ENCODE measurements at regions not wholly inside any gene's neighbourhood (a gene's known extent, or its start where the extent isn't known, plus 50 kb on each side); places are given as distances from the start of the nearest gene placed in this dataset.
"Not testable (repeated sequence)": the region's sequence is repeated elsewhere in the genome, so short reads cannot be mapped to it uniquely, and the experiment has no call there.

DNA sequence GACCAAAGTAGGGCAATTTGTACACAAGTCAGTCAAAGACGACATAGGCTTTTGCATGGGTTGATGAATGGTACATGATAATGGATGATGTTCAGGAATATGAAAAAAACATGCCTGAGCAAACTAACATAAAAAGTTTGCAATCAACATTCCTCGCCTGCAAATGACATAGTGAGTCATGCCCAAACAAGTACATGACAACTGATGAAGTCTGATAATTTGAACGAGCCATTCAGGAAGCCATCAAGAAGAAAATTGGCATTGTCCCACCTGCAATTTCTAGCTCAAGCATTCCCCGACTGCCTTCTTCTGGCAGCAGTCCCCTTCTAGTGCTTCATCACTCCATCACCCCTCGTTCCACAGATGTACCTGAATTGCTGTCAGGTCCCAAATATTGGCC, 118.4 kb upstream of the NR5A2 start:
- ATAC-seq, result no peak
- H3K4me3 Mint-ChIP-seq, result no peak overlapping the region
- no peaks in the 10 kb centered on the region for H3K36me3 Mint-ChIP-seq (ENCODE audit: low read depth)
- H3K9me3 Mint-ChIP-seq, result no peaks in the 10 kb centered on the region
- H3K27me3 Mint-ChIP-seq, result peaks cover 4% of the 10 kb centered on the region
- no peak for DNase-seq
- no peak overlapping the region for H3K27ac Mint-ChIP-seq
- H3K4me1 Mint-ChIP-seq, result no peaks in the 10 kb centered on the region

DNA sequence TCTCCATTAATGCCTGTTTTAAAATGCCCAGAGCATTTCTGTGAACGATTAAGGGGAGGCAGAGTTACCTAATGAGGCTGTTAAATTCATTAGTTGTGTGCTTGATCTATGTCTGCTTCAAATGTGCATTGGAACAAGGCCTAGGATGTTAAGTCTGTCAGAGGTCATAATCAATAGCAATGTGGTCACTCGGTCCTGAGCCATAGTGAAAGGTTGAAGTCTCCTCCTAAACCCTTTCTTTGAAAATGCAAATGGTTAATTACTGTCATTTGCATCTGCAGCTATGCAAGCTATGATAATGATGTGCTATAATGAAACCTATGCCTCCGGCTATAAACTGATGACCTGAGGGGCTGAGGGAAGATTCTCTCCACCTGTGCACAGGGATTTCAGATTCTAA, 114.2 kb upstream of the NR5A2 start:
- H3K4me1 Mint-ChIP-seq, result no peaks in the 10 kb centered on the region
- H3K36me3 Mint-ChIP-seq (ENCODE audit: low read depth), result no peaks in the 10 kb centered on the region
- no peak for DNase-seq
- H3K4me3 Mint-ChIP-seq, result no peak overlapping the region
- no peak overlapping the region for H3K27ac Mint-ChIP-seq
- H3K27me3 Mint-ChIP-seq, result peaks cover 14% of the 10 kb centered on the region
- no peaks in the 10 kb centered on the region for H3K9me3 Mint-ChIP-seq
- no peak for ATAC-seq

DNA sequence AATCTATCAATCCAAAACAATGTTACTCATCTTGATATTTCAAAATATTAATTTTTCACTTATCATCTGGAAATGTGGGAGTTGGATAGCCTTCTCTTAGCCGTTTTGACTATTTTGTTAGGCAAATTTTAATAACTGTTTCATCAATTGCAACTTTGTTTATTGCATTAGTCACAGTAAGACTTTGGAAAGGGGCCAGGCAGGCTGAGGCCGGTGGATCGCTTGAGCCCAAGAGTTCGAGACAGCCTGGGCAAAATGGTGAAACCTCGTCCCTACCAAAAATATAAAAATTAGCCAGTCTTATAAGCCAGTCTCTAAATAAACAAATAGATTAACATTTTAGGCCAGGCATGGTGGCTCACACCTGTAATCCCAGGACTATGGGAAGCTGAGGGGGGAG, 113.0 kb upstream of the NR5A2 start:
- Mint-ChIP-seq H3K9me3 (no peaks in the 10 kb centered on the region), H3K36me3 (ENCODE audit: low read depth) (no peaks in the 10 kb centered on the region), H3K27ac (no peak overlapping the region), H3K4me1 (no peaks in the 10 kb centered on the region), H3K4me3 (no peak overlapping the region), H3K27me3 (peaks cover 14% of the 10 kb centered on the region)
- DNase-seq (no peak), ATAC-seq (no peak)

DNA sequence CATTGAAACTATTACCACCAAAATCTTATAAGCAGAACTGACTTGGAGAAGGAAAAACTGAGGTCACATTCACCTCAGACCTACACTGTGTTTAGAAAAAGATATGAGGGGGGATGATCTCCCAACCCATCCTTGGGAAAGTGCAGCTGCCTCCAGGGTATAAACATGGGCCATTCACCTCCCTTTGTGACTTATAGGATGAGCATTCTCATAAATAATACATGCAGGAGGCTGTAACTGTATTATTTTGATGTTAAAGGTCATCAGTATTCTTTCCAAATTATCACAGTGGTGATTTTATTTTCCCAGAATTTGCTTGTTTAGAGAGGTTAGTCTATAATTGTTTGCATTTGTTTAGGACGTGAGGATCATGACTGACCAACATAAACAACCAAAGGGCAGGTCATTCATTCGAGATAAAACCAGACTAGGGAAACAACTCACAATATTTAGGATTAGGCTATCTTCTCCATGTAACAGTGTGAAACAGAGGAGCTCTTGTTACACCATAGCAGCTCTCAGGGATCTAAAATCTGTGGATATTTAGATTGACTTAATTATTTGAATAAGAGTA, 109.2 kb upstream of the NR5A2 start:
- Mint-ChIP-seq H3K4me3 (no peak overlapping the region), H3K9me3 (peaks cover 9% of the 10 kb centered on the region), H3K27ac (no peak overlapping the region), H3K36me3 (ENCODE audit: low read depth) (no peaks in the 10 kb centered on the region), H3K27me3 (peaks cover 35% of the 10 kb centered on the region), H3K4me1 (no peaks in the 10 kb centered on the region)
- ATAC-seq (no peak), DNase-seq (no peak)

GRCh38 chr1:199920635-199921034, 106.9 kb upstream of the NR5A2 start:
- Mint-ChIP-seq H3K4me3 (no peak overlapping the region), H3K9me3 (peaks cover 9% of the 10 kb centered on the region), H3K27me3 (peaks cover 38% of the 10 kb centered on the region), H3K36me3 (ENCODE audit: low read depth) (no peaks in the 10 kb centered on the region), H3K27ac (no peak overlapping the region), H3K4me1 (no peaks in the 10 kb centered on the region)
- no peak for ATAC-seq
- no peak for DNase-seq

GRCh38 chr1:199929556-199929955, 98.0 kb upstream of the NR5A2 start:
- ATAC-seq (no peak), DNase-seq (no peak)
- peaks cover 17% of the 10 kb centered on the region for H3K27me3 Mint-ChIP-seq
- H3K36me3 Mint-ChIP-seq (ENCODE audit: low read depth), result no peaks in the 10 kb centered on the region
- no peak overlapping the region for H3K27ac Mint-ChIP-seq
- peaks cover 7% of the 10 kb centered on the region for H3K4me1 Mint-ChIP-seq
- H3K9me3 Mint-ChIP-seq, result no peaks in the 10 kb centered on the region
- H3K4me3 Mint-ChIP-seq, result no peak overlapping the region

DNA sequence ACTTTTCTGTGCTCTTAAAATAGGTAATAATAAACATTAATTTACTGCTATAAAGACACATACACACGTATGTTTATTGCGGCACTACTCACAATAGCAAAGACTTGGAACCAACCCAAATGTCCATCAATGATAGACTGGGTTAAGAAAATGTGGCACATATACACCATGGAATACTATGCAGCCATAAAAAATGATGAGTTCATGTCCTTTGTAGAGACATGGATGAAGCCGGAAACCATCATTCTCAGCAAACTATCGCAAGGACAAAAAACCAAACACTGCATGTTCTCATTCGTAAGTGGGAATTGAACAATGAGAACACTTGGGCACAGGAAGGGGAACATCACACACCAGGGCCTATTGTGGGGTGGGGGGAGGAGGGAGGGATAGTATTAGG, 97.4 kb upstream of the NR5A2 start:
- peaks cover 16% of the 10 kb centered on the region for H3K27me3 Mint-ChIP-seq
- not testable (repeated sequence) for H3K27ac Mint-ChIP-seq; H3K4me1 Mint-ChIP-seq; H3K36me3 Mint-ChIP-seq (ENCODE audit: low read depth); H3K9me3 Mint-ChIP-seq; ATAC-seq; DNase-seq; H3K4me3 Mint-ChIP-seq

DNA sequence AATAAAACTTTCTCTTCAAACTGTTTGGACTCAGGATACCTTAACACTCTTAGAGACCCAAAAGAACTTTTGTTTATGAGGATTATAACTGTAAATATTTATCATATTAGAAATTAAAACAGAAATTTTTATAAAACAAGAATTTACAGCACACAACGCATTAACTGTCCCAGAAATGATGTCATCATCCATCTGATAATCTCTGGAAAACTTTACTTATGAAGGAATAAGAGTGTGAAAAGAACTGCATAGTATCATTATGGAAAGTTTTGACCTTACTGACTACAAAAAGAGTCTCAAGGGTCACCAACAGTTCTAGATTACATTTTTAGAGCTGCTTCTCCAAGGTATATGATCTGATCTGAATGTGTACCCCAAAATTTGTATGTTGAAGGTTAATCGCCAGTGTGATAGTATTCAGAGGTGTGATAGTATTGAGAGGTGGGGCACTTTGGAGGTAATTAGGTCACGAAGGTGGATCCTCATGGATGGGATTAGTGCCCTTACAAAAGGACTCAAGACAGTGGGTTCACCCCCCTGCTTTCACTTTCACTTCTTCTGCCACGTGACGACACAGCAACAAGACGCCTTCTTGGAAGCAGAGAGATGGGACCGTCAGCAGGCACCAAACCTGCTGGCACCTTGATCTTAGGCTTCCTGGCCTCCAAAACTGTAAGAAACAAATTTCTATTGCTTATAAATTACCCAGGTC, 95.7 kb upstream of the NR5A2 start:
- peaks cover 27% of the 10 kb centered on the region for H3K27me3 Mint-ChIP-seq
- H3K4me3 Mint-ChIP-seq, result peak overlapping the region; percentile 35
- no peaks in the 10 kb centered on the region for H3K36me3 Mint-ChIP-seq (ENCODE audit: low read depth)
- H3K4me1 Mint-ChIP-seq, result peaks cover 7% of the 10 kb centered on the region
- no peaks in the 10 kb centered on the region for H3K9me3 Mint-ChIP-seq
- ATAC-seq (no peak), DNase-seq (peak; percentile 8)
- H3K27ac Mint-ChIP-seq, result no peak overlapping the region

- DNase-seq, result no peak
- Mint-ChIP-seq H3K4me3 (peak overlapping the region; percentile 35), H3K36me3 (ENCODE audit: low read depth) (no peaks in the 10 kb centered on the region), H3K27ac (no peak overlapping the region), H3K27me3 (peaks cover 31% of the 10 kb centered on the region), H3K9me3 (no peaks in the 10 kb centered on the region), H3K4me1 (peaks cover 7% of the 10 kb centered on the region)
- no peak for ATAC-seq
Measured at GRCh38 chr1:199932462-199932861, 95.0 kb upstream of the NR5A2 start.

- Mint-ChIP-seq H3K9me3 (no peaks in the 10 kb centered on the region), H3K27me3 (peaks cover 43% of the 10 kb centered on the region), H3K4me3 (no peak overlapping the region), H3K36me3 (ENCODE audit: low read depth) (no peaks in the 10 kb centered on the region), H3K27ac (no peak overlapping the region), H3K4me1 (peaks cover 19% of the 10 kb centered on the region)
- DNase-seq (no peak), ATAC-seq (no peak)
Measured at GRCh38 chr1:199936441-199936840, 91.1 kb upstream of the NR5A2 start.

- H3K27me3 Mint-ChIP-seq, result peaks cover 43% of the 10 kb centered on the region
- peaks cover 21% of the 10 kb centered on the region for H3K4me1 Mint-ChIP-seq
- H3K9me3 Mint-ChIP-seq, result no peaks in the 10 kb centered on the region
- DNase-seq (no peak), ATAC-seq (no peak)
- no peaks in the 10 kb centered on the region for H3K36me3 Mint-ChIP-seq (ENCODE audit: low read depth)
- H3K4me3 Mint-ChIP-seq, result no peak overlapping the region
- H3K27ac Mint-ChIP-seq, result no peak overlapping the region
Measured at GRCh38 chr1:199937161-199937560, 90.3 kb upstream of the NR5A2 start.

DNA sequence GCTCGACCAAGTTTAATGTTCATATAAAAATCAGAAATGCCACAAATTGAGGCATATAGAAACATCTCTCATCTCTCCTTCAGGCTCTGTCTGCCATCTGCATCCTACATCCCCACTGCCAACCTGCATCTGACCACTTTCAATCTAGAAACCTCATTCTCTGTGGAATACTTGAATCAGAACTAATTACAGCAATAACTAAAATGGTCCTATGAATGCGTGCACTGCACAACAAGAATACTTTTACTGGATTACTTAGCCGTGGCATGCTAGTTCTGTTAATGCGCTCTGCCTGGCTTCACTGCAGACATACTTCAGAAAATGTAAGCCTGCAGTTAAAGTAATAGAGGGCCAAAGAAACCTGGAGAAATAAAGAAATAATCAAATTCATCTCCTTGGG, 89.8 kb upstream of the NR5A2 start:
- Mint-ChIP-seq H3K4me3 (no peak overlapping the region), H3K9me3 (no peaks in the 10 kb centered on the region), H3K36me3 (ENCODE audit: low read depth) (no peaks in the 10 kb centered on the region), H3K4me1 (peaks cover 22% of the 10 kb centered on the region), H3K27me3 (peaks cover 43% of the 10 kb centered on the region), H3K27ac (no peak overlapping the region)
- no peak for DNase-seq
- ATAC-seq, result no peak

DNA sequence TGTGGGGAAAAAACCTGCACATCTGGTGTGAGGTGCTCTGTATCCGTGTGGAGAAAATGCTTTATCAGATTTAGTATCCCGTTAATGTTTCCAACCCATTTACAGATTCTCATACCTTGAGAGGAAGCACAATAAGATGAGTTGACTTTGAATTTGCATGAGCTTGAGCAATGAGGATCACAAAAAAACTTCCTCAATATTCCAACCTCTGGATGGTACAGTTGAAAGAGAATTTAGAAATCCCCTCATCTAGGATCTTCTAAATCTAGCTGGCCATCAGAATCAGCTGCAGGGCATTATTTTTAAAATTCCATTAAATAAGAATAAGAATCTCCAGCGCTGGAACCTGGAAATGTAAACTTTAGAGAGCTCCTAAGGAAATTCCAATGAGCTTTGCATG, 82.5 kb upstream of the NR5A2 start:
- no peaks in the 10 kb centered on the region for H3K9me3 Mint-ChIP-seq
- peaks cover 22% of the 10 kb centered on the region for H3K4me1 Mint-ChIP-seq
- DNase-seq (no peak), ATAC-seq (no peak)
- peaks cover 3% of the 10 kb centered on the region for H3K36me3 Mint-ChIP-seq (ENCODE audit: low read depth)
- no peak overlapping the region for H3K27ac Mint-ChIP-seq
- H3K4me3 Mint-ChIP-seq, result no peak overlapping the region
- H3K27me3 Mint-ChIP-seq, result peaks cover 51% of the 10 kb centered on the region

GRCh38 chr1:199945591-199945990, 81.9 kb upstream of the NR5A2 start:
- ATAC-seq (no peak), DNase-seq (no peak)
- no peak overlapping the region for H3K27ac Mint-ChIP-seq
- H3K4me3 Mint-ChIP-seq, result no peak overlapping the region
- H3K9me3 Mint-ChIP-seq, result no peaks in the 10 kb centered on the region
- H3K27me3 Mint-ChIP-seq, result peaks cover 51% of the 10 kb centered on the region
- peaks cover 20% of the 10 kb centered on the region for H3K4me1 Mint-ChIP-seq
- H3K36me3 Mint-ChIP-seq (ENCODE audit: low read depth), result peaks cover 3% of the 10 kb centered on the region

GRCh38 chr1:199946305-199947155, 81.0 kb upstream of the NR5A2 start:
- Mint-ChIP-seq H3K4me1 (peaks cover 12% of the 10 kb centered on the region), H3K36me3 (ENCODE audit: low read depth) (peaks cover 3% of the 10 kb centered on the region), H3K4me3 (no peak overlapping the region), H3K9me3 (no peaks in the 10 kb centered on the region), H3K27me3 (peaks cover 57% of the 10 kb centered on the region), H3K27ac (no peak overlapping the region)
- DNase-seq (no peak), ATAC-seq (no peak)
